B cell (primary cell): ENCODE measurements at regions not wholly inside any gene's neighbourhood (a gene's known extent, or its start where the extent isn't known, plus 50 kb on each side); places are given as distances from the start of the nearest gene placed in this dataset.

Experiments used
- ATAC-seq: fragments of 200-7000 bp; cut with Tn5 transposase; one replicate; pipeline ENCODE4 v1.10.0; 2021; ENCODE audit warnings: low read depth, mild to moderate bottlenecking, moderate number of reproducible peaks, moderate library complexity
- CTCF ChIA-PET: fragments of 350-600 bp; sonication (Branson Sonifier 250); formaldehyde crosslinking; loops from one replicate; lab custom pipeline; 2021; ENCODE audit warnings: antibody characterized with exemption, inconsistent platforms; lab: Charles Lee
- POLR2A ChIA-PET: fragments of 350-600 bp; sonication (Branson Sonifier 250); formaldehyde crosslinking; loops from one replicate; lab custom pipeline; 2021; ENCODE audit warnings: antibody characterized with exemption; lab: Charles Lee
- DNase-seq: peaks from one replicate; pipeline ENCODE4 v3.0.0; 2013
- H2AFZ ChIP-seq: 2 replicates; pipeline ENCODE4 v1.6.1; 2012; ENCODE audit warnings: mild to moderate bottlenecking, low read depth, low read length; ENCODE audit not compliant: insufficient read depth, poor library complexity, severe bottlenecking
- H3K27ac ChIP-seq, 2 donors: 1 replicate in 1 of 2; 2 replicates in 1 of 2; pipeline ENCODE4 v1.5.1; 2012 to 2013; ENCODE audit warnings: low read length in 2 of 2, mild to moderate bottlenecking in 2 of 2, moderate library complexity in 1 of 2
- H3K27me3 ChIP-seq, 4 experiments: fragments of 200-600 bp in 1 of 4; sonication (generic) in 1 of 4; replicated peaks in 1 of 4; 1 replicate in 2 of 4; 2 replicates in 2 of 4; pipeline versions ENCODE4 v1.6.1 to v1.7.0; 2013 to 2016; ENCODE audit warnings: low read length in 3 of 4, mild to moderate bottlenecking in 2 of 4, mixed read lengths in 1 of 4, moderate library complexity in 1 of 4; ENCODE audit not compliant: insufficient read depth in 4 of 4, control insufficient read depth in 3 of 4; ENCODE audit errors: control extremely low read depth in 1 of 4
- H3K36me3 ChIP-seq, 2 experiments: replicated peaks in 1 of 2; 1 replicate in 1 of 2; 2 replicates in 1 of 2; pipeline versions ENCODE4 v1.6.1 to v1.7.1; 2013; ENCODE audit warnings: low read length in 1 of 2; ENCODE audit not compliant: insufficient read depth in 2 of 2, control insufficient read depth in 1 of 2; ENCODE audit errors: control extremely low read depth in 1 of 2, extremely low read depth in 1 of 2
- H3K4me1 ChIP-seq, 2 donors: fragments of 200-600 bp in 1 of 2; sonication (generic) in 1 of 2; 1 replicate in 1 of 2; 2 replicates in 1 of 2; pipeline versions ENCODE4 v1.5.1 to v1.6.1; 2013 to 2017; ENCODE audit warnings: low read length in 2 of 2; ENCODE audit not compliant: control insufficient read depth in 2 of 2, insufficient read depth in 2 of 2
- H3K4me2 ChIP-seq: replicated peaks from 2 replicates; pipeline ENCODE3; 2012; ENCODE audit warnings: mild to moderate bottlenecking, low read depth, low read length; ENCODE audit not compliant: poor library complexity, severe bottlenecking
- H3K4me3 ChIP-seq, 5 experiments: fragments of 200-600 bp in 1 of 5; sonication (generic) in 1 of 5; 1 replicate in 3 of 5; 2 replicates in 2 of 5; pipeline versions ENCODE4 v1.5.1 to v1.7.0; 2011 to 2016; ENCODE audit warnings: low read length in 4 of 5, mild to moderate bottlenecking in 4 of 5, low read depth in 2 of 5, control low read depth in 1 of 5, moderate library complexity in 1 of 5; ENCODE audit not compliant: insufficient read depth in 1 of 5; ENCODE audit errors: control extremely low read depth in 1 of 5, extremely low read depth in 1 of 5
- H3K79me2 ChIP-seq: fragments of 200-600 bp; sonication (generic); one replicate; pipeline ENCODE4 v1.6.0; 2016; ENCODE audit warnings: low read length; ENCODE audit not compliant: control insufficient read depth, insufficient read depth
- H3K9ac ChIP-seq: fragments of 200-600 bp; sonication (generic); 2 replicates; pipeline ENCODE4 v1.6.1; 2017; ENCODE audit warnings: mild to moderate bottlenecking, low read length, moderate library complexity
- H3K9me3 ChIP-seq, 3 donors: one replicate each; pipeline versions ENCODE4 v1.6.1 to v1.7.1; 2013; ENCODE audit warnings: low read length in 2 of 3; ENCODE audit not compliant: control insufficient read depth in 2 of 3, insufficient read depth in 1 of 3; ENCODE audit errors: control extremely low read depth in 1 of 3
- H4K20me1 ChIP-seq: 2 replicates; pipeline ENCODE4 v1.6.0; 2012; ENCODE audit warnings: mild to moderate bottlenecking, low read length; ENCODE audit not compliant: insufficient read depth, control insufficient read depth, poor library complexity, severe bottlenecking
- H3K27ac Mint-ChIP-seq: one replicate; pipeline ENCODE4 v1.8.0; 2021; ENCODE audit warnings: mixed read lengths
- H3K27me3 Mint-ChIP-seq: one replicate; pipeline ENCODE4 v1.8.0; 2021; ENCODE audit warnings: mixed read lengths
- H3K4me1 Mint-ChIP-seq: one replicate; pipeline ENCODE4 v1.8.0; 2021; ENCODE audit warnings: mixed read lengths
- H3K4me3 Mint-ChIP-seq: one replicate; pipeline ENCODE4 v1.8.0; 2021; ENCODE audit warnings: mixed read lengths
- H3K9me3 Mint-ChIP-seq: one replicate; pipeline ENCODE4 v1.8.0; 2022; ENCODE audit warnings: mixed read lengths; ENCODE audit not compliant: insufficient read depth
- EZH2 ChIP-seq: IDR thresholded peaks from 2 replicates; pipeline ENCODE4 v1.6.1; 2012; ENCODE audit warnings: borderline replicate concordance, low read depth, mild to moderate bottlenecking, moderate library complexity, low read length; ENCODE audit not compliant: insufficient read depth, poor library complexity, severe bottlenecking
- WGBS: methylation state at CpG from one replicate; pipeline ENCODE4 v1.1.5; 2013; ENCODE audit warnings: missing lambda C conversion rate; ENCODE audit not compliant: insufficient coverage; 5-methylcytosine and 5-hydroxymethylcytosine counted together
- intact Hi-C: fragments of 100-400 bp; cut with micrococcal nuclease; formaldehyde crosslinking; loops from one replicate; pipeline ENCODE4 v1.10.0; 2022
- TF ChIP-seq, protein P1 (sequence below): fragments of 200-600 bp; IDR thresholded peaks from one replicate; pipeline ENCODE4 v1.8.0; 2022; ENCODE audit warnings: antibody characterized with exemption, mild to moderate bottlenecking

DNA sequence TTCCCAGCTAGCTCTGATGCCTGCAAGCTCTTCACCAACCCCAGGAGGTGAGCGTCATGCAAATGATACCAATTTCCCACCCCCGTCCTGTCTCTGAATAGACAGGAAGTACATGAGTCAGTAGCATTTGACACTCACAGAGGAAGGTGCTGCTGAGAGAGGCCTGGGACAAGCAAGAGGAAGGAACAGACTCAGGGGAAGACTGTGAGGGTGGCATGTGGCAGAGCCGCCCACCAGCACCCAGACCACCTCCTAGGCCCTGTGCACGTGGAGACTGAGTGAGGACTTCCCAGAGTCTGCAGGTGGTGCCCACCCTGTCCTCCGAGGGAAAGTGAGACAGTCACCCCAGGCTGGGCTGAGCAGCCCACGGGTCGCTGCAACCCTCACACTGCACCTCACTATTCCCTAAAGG lies 199.5 kb upstream of the SFSWAP start:
- peak; percentile 93 for ATAC-seq
- POLR2A ChIA-PET, result no interaction called here
- H3K27ac Mint-ChIP-seq, result peak overlapping the region; percentile 79
- Histone ChIP-seq H3K9me3 (peaks cover 0 to 12% (median 0%) of the 10 kb centered on the region in 3 donors), H3K27ac (peak overlapping the region in 1 of 2 donors; percentile 60), H3K4me3 (no peak overlapping the region), H2AFZ (peak overlapping the region; percentile 59), H3K4me2 (peak overlapping the region; percentile 63), H3K27me3 (peaks cover 0 to 7% (median 0%) of the 10 kb centered on the region in 4 experiments), H3K4me1 (peaks cover 17% of the 10 kb centered on the region in 2 donors), H3K36me3 (no peaks in the 10 kb centered on the region), H3K9ac (peak overlapping the region; percentile 32), H4K20me1 (no peaks in the 10 kb centered on the region), H3K79me2 (no peaks in the 10 kb centered on the region)
- intact Hi-C loops, result no loop called here
- peaks cover 12% of the 10 kb centered on the region for H3K27me3 Mint-ChIP-seq
- H3K4me1 Mint-ChIP-seq, result peaks cover 25% of the 10 kb centered on the region
- CTCF ChIA-PET, result no interaction called here
- H3K4me3 Mint-ChIP-seq, result peak overlapping the region; percentile 72
- no peak for TF ChIP-seq EZH2
- TF ChIP-seq, protein P1, sequence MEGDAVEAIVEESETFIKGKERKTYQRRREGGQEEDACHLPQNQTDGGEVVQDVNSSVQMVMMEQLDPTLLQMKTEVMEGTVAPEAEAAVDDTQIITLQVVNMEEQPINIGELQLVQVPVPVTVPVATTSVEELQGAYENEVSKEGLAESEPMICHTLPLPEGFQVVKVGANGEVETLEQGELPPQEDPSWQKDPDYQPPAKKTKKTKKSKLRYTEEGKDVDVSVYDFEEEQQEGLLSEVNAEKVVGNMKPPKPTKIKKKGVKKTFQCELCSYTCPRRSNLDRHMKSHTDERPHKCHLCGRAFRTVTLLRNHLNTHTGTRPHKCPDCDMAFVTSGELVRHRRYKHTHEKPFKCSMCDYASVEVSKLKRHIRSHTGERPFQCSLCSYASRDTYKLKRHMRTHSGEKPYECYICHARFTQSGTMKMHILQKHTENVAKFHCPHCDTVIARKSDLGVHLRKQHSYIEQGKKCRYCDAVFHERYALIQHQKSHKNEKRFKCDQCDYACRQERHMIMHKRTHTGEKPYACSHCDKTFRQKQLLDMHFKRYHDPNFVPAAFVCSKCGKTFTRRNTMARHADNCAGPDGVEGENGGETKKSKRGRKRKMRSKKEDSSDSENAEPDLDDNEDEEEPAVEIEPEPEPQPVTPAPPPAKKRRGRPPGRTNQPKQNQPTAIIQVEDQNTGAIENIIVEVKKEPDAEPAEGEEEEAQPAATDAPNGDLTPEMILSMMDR, result no peak
- WGBS, result 17% methylated on average over 7 of the region's 7 CpGs
- DNase-seq, result peak; percentile 75
- H3K9me3 Mint-ChIP-seq, result peaks cover 4% of the 10 kb centered on the region

DNA sequence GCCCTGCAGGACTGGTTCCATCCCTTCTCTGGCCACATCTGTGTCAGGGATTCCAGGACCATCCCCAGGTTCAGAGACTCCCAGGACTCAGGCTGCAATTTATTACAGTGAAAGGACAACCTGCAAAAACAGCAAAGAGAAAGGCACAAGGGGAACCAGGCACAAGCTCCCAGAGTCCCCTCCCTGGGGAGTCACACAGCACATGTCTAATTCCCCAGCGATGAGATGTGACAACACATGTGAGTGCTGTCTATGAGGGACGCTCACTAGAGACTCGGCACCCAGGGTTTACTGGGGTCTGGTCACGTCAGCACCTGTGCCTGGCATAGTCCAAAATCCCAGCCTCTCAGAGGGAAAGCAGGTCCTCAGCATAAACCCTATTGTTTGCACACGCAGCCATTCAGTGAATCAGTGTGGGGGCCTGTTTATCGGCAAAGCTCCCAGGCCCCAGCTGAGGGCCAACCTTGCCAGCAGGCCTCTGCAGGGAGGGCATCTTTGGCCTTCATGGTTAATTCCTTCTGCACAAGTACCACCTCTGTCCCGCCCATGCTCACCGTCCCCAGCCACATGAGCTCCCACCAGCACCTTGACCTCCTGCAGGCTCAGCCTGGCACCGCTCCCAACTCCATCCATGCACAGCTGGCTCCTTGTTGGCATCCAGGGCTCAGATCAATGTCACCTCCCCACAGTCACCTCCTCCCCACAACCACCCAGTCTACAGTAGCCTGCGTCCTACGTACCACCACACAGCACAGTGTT lies 198.9 kb upstream of the SFSWAP start:
- Histone ChIP-seq H3K9me3 (peaks cover 0 to 18% (median 0%) of the 10 kb centered on the region in 3 donors), H3K4me2 (peak overlapping the region; percentile 63), H3K36me3 (no peaks in the 10 kb centered on the region), H3K4me3 (no peak overlapping the region), H3K79me2 (no peaks in the 10 kb centered on the region), H3K4me1 (peaks cover 17% of the 10 kb centered on the region in 2 donors), H3K9ac (peak overlapping the region; percentile 32), H2AFZ (peak overlapping the region; percentile 59), H3K27me3 (peaks cover 0 to 7% (median 0%) of the 10 kb centered on the region in 4 experiments), H3K27ac (peak overlapping the region in 1 of 2 donors; percentile 60), H4K20me1 (no peaks in the 10 kb centered on the region)
- intact Hi-C loops, result no loop called here
- peaks cover 4% of the 10 kb centered on the region for H3K9me3 Mint-ChIP-seq
- H3K27ac Mint-ChIP-seq, result peak overlapping the region; percentile 79
- peaks cover 8% of the 10 kb centered on the region for H3K27me3 Mint-ChIP-seq
- ChIA-PET POLR2A (no interaction called here), CTCF (no interaction called here)
- H3K4me1 Mint-ChIP-seq, result peaks cover 25% of the 10 kb centered on the region
- peak overlapping the region; percentile 72 for H3K4me3 Mint-ChIP-seq
- WGBS, result 63% methylated on average over 11 of the region's 11 CpGs
- DNase-seq (peak; percentile 39), ATAC-seq (peak; percentile 72)
- no peak for TF ChIP-seq EZH2
- TF ChIP-seq, protein P1, result no peak
